ENCODE measurements at regions not wholly inside any gene's neighbourhood (a gene's known extent, or its start where the extent isn't known, plus 50 kb on each side); places are given as distances from the start of the nearest gene placed in this dataset.

DNA sequence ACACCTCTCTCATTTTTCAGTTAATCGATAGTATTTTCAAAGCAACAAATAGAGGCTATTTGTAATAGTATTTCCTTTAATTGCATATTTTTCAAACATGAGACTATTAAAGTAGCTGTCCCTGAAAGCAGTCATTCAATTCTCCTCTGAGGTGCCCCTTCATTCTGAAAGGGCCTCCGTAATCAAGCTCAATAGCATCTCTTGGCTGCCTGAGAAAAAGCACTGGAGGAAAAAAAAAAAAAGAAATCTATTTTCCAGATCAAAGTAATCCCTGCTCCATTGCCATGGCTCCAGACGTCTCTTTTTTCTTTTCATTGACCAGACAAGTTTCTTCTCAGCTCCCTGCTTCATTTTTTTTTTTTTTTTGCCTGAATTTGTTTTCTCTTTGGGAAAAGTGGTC lies 154.5 kb upstream of the BLID start:
- DNase-seq = no peak

DNA sequence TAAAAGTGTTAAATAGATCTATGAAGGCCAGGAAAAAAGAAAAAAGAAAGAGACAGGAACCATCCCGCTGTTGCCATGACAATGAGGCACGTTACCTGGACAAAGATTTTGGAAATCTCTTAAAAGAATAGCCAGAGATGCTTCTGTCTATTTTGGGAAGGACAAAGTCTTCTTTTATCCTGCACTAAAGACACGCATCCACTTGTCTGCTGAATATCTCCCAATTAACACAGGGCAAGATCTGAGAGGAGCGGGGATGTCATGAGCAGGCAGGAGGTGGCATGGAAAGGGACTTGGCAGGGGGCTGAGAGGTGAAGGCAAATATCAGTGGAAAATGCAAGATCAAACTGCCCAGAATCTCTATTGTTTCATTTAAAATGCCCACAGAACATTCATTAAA lies 153.8 kb upstream of the BLID start:
- no peak for DNase-seq

DNA sequence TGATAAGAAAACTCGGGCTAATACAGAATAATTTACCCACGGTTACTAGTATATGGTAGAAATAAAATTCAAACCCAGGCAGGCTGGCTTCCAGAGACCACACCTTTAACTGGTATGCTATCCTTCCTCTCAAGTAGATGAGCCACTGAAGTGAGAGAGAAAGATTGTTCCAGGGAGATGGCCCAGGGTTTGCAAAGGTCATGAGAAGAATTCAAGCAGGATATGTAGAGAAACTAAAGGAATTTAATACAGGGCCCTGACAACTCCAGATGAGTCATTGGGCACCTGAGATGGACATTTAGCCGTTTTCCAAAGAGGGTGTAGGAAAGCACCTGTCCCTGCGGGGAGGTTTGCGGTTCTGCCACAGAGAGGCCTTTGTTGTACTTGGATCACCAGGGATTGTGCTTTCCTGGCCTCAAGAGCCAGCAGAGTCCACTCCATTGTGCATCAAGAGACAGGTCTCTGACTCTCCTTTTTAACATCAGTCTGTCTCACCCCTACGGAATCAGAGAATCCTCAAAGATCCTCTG lies 152.7 kb upstream of the BLID start:
- DNase-seq = peak; percentile 71

GRCh38 chr11:122267602-122268001 lies 151.6 kb upstream of the BLID start:
- peak; percentile 98 for DNase-seq

- DNase-seq = no peak
Measured at GRCh38 chr11:122265981-122266380, 150.0 kb upstream of the BLID start.

GRCh38 chr11:122264121-122264520 lies 148.1 kb upstream of the BLID start:
- DNase-seq = no peak

GRCh38 chr11:122261546-122261945 lies 145.5 kb upstream of the BLID start:
- no peak for DNase-seq

GRCh38 chr11:122259195-122259821 lies 143.3 kb upstream of the BLID start:
- no peak for DNase-seq

DNA sequence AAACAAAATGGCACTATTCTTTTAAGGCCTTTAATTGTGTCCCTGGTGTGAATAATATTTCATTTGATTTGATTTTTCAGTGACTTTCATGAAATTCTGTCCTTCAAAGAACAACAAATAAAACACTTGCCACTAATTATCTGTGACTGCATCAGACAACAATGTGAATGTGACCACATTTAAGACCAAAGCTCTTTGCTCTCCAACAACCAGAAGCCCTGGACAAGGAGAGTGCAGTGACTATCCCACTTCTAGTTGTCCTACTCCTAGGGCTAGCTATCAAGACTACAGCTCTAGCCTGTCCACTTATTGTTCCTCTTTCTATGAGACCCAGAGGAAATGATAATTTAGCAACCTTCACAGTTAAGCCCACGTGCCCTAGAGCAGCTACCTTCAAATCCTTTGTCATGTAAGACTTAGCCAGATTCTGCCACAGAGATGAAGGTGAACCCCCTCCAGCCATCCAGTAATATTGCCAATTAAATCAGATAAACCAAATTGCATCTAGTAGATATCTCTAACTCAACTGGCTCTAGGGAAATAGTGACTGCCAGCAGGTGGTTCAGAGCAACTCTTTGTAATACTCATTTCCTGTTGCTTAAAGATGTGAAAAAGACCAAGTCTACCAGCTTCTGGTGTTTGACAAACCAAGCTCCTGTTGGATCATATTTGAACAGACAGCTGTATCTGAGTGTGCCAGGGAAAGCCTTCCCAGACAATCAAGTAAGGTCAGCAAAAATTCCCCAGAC lies 142.6 kb upstream of the BLID start:
- DNase-seq = no peak

DNA sequence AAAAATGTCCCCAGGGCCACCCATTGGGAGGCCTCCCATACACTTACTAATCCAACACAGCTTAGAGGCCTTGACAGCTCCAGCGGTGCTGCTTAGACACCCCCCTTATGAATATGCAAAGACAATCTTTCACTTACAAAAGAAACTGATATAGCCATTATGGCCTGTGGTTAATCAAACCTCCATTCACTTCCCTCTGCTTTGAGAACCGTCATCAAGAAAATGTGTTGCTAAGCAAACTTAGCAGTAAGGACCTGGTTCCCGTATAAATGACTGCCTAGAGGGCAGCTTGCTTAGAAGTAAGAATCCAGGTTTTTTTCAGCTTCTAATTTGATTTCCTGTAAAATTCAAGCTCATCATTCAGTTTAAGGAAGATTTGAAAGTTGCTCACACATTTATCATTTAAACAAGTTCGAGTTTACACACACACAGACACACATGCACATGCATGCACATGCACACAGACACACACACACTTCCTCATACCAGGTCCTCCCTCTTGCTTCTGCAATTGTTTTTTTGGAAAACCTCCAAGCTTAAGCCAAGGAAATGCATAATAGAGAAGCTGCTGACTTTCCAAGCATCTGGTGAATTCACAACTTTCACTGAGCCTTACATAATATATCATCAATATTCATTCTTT lies 137.7 kb upstream of the BLID start:
- DNase-seq = peak; percentile 67

DNA sequence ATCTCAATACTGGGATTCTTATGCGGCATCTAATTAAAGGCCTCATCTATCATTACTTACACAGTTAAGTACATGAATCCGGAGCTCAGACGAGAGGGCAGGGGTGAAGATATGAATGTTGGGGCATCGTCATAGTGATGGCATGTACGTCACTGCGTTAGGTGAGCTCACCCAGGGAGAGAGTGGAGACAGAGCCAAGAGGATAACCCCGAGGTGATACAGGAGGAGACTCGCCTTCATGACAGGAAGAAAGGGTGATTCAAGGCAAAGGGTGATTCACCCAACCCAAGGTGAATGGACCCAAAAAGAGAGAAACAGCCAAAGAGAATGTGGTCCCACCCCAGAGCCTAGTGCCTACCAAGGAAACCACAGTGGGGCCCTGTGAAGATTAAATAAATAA lies 132.9 kb upstream of the BLID start:
- DNase-seq = peak; percentile 96

DNA sequence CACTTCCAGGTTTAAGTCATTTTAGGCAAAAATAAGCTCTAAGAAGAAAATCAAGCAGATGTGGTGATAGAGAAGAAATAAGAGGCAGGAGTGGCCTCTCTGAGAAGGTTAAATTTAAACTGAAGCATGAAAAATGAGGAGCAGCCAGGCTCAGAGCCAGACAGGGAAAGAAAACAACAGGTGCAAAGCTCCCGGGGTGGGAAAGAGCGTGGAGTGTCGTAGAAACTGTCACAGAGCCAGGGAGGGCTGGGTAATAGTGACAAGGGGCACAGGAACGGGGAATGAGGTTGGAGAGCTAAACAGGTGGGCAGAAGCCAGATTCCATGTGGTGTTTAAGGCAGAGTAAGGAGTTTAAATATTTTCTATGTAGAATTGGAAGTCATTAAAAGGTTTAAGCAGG lies 132.1 kb upstream of the BLID start:
- no peak for DNase-seq

GRCh38 chr11:122246874-122247273 lies 130.9 kb upstream of the BLID start:
- DNase-seq = no peak

DNA sequence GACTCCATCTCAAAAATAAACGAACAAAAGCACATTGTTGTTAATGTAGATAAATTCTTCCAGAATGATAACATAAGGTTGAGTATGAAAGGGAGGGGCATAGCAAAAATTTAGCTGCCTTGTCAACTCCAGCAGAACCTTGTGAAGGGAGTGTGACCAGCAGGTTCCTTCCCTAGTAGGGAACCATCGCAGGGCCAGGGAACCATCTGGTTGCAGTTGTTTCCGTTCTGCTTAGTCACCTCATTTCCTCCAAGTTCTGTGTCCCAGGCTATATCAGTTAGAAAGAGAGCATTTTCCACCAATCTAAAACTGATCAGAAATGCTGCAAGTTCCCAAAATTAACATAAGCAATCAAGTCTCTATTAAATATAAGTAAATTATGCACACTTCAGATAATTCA lies 126.7 kb upstream of the BLID start:
- DNase-seq = no peak

DNA sequence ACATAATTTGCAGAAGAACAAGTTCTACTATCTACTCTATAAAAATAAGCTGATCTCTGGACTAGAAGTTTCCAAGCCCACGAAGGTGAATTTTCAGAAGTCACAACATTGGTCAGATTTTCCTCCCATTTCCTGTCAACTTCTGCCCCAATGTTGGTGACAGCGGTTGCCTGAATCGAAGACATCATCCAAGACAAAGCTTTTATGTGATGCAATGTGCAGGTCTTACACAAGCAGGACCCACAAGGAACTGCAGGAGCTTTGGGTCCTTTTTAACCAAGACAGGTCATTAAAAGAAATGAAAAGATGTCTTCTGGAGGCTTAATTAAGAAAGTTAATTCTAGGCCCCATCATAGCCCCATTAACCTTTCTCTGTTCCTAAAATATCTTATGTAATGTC lies 125.6 kb upstream of the BLID start:
- no peak for DNase-seq

- DNase-seq = no peak
Measured at GRCh38 chr11:122240638-122241037, 124.6 kb upstream of the BLID start.

GRCh38 chr11:122235615-122236014 lies 119.6 kb upstream of the BLID start:
- DNase-seq = peak; percentile 82

DNA sequence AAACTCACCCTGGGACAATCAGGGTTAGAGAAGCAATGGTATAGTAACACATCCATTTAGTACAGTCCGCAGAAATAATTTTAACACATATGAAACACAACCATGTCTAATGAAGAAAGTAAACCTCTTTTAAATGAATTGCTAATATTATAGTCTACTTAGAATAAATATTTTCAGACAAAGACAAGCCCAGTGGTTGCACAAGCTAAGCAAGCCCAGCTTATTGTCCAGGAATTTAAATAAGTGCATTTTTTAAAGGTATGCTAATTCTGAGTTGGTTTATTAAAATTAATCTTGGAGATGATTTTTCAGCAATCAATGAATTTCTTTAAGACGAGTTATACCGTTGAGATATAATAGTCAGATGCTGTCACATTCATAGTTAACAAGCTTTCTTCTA lies 118.8 kb upstream of the BLID start:
- DNase-seq = no peak

DNA sequence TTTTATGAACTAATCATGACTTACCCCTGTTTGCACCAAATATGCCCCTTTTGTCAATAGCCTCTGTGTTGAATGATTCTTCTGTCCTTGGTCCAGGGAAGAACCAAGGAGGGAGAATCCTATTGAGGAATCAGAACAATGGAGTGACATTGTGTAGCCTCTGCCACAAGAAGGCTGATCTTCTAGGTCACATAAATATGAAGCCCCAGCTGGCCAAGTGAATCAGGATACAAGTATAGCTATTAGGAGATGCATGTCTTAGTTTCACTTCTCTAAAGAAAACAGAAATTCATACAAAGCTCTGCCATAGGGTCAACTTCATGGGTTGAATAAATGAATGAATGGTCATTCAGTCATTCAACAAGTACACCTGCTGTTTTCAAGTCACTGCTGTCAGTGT lies 118.2 kb upstream of the BLID start:
- no peak for DNase-seq

DNA sequence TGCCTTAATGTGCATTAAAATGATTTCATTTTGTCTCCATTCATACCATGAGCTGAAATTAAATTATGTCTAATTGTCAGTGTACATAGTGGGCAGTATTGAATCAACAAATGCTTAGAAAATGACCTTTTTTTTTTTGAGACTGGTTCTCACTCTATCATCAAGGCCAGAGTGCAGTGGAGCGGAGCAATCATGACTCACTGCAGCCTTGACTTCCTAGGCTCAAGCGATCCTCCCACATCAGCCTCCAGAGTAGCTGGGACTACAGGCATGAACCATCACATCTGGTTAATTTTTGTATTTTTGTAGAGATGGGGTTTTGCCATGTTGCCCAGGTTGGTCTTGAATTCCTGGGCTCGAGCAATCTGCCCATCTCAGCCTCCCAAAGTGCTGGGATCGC lies 117.0 kb upstream of the BLID start:
- DNase-seq = peak; percentile 40

GRCh38 chr11:122230385-122230755 lies 114.4 kb upstream of the BLID start:
- DNase-seq = no peak

DNA sequence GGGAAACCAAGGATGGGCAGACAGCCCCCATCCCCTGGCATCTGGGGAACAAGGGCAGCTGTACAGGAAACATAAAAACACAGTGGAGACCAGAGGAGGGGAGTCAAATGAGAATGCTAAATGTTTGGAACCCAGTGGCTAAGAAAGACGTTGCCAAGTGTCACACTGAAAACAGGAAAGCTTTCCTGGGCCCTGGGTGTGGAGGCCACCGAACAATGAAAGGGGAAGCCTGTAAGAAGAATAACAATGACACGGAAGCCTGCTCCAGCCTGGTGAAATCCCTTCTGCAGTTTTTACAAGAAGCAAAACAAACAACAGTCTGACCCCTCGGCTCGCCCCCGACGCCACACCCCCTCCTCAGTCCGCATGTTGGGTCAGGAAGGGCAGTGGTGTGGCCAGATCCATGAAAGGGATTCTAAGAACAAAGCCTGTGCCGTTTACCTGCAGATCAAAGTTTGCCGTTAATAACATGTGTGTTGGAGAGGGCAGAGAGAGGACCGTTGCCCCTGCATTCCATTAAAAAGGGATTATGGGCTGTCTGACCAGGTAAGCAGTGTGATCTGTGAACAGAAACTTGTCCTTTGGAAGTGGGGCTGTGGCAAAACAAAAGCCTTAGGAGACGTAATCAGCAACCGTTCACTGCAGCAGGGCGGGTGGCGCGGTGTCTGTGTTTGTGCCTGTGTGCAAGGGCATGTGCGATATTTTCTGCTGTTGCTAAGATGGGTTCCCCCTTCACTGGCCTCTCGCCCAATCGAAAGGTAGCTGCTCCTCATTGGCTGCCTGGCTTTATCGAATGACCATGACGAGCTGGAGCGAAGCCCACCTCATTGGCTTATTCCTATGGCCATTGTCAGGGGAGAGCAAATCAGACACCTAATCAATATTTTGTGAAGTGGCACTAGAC lies 113.7 kb upstream of the BLID start:
- DNase-seq = no peak

DNA sequence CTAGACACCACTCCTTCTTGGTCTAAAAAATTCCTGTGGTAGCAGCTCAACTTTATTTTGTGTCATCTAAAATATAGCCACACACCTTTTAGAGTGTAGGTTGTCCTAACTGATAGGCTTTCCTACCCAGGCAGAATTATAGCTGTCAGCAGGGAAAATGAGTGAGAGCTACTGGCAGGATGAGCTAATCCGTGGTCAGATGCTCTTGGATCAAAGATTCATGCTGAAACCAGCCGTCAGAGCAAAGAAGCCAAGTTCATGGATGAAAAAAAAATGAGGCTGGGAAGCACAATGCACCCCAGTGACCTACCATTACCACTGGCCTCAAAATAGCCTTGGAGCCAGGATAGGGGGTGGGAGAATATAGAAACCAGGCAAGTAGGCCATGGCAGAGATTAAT lies 113.1 kb upstream of the BLID start:
- peak; percentile 30 for DNase-seq

Data from NCI-H226 (cell line).